ENCODE measurements at regions not wholly inside any gene's neighbourhood (a gene's known extent, or its start where the extent isn't known, plus 50 kb on each side); places are given as distances from the start of the nearest gene placed in this dataset.

GRCh38 chr11:70775386-70776075 is 377.2 kb downstream of the CTTN start:
- Mint-ChIP-seq H3K27ac (no peak overlapping the region), H3K36me3 (no peaks in the 10 kb centered on the region), H3K27me3 (no peaks in the 10 kb centered on the region), H3K4me3 (no peak overlapping the region), H3K9me3 (peaks cover 14% of the 10 kb centered on the region), H3K4me1 (no peaks in the 10 kb centered on the region)
- ATAC-seq = no peak

GRCh38 chr11:70776914-70777532 is 378.7 kb downstream of the CTTN start:
- no peak overlapping the region for H3K27ac Mint-ChIP-seq
- no peaks in the 10 kb centered on the region for H3K4me1 Mint-ChIP-seq

GRCh38 chr11:70778883-70779282 is 380.6 kb downstream of the CTTN start:
- H3K27me3 Mint-ChIP-seq = no peaks in the 10 kb centered on the region
- ATAC-seq = no peak
- H3K27ac Mint-ChIP-seq = no peak overlapping the region
- H3K4me3 Mint-ChIP-seq = no peak overlapping the region
- H3K4me1 Mint-ChIP-seq = no peaks in the 10 kb centered on the region
- no peaks in the 10 kb centered on the region for H3K36me3 Mint-ChIP-seq
- H3K9me3 Mint-ChIP-seq = peaks cover 13% of the 10 kb centered on the region

More at GRCh38 chr11:70776914-70777532, 378.7 kb downstream of the CTTN start:
- Mint-ChIP-seq H3K36me3 (no peaks in the 10 kb centered on the region), H3K9me3 (peaks cover 14% of the 10 kb centered on the region), H3K27me3 (no peaks in the 10 kb centered on the region), H3K4me3 (no peak overlapping the region)
- no peak for ATAC-seq

- no peaks in the 10 kb centered on the region for H3K36me3 Mint-ChIP-seq
- H3K4me1 Mint-ChIP-seq = no peaks in the 10 kb centered on the region
- ATAC-seq = no peak
- H3K9me3 Mint-ChIP-seq = peaks cover 10% of the 10 kb centered on the region
- no peaks in the 10 kb centered on the region for H3K27me3 Mint-ChIP-seq
- H3K4me3 Mint-ChIP-seq = no peak overlapping the region
- no peak overlapping the region for H3K27ac Mint-ChIP-seq
Observed at GRCh38 chr11:70779433-70780245, 381.3 kb downstream of the CTTN start.

- H3K27me3 Mint-ChIP-seq = peaks cover 3% of the 10 kb centered on the region
- ATAC-seq = no peak
- peaks cover 10% of the 10 kb centered on the region for H3K9me3 Mint-ChIP-seq
- H3K4me3 Mint-ChIP-seq = no peak overlapping the region
- no peak overlapping the region for H3K27ac Mint-ChIP-seq
- H3K36me3 Mint-ChIP-seq = no peaks in the 10 kb centered on the region
- no peaks in the 10 kb centered on the region for H3K4me1 Mint-ChIP-seq
Observed at GRCh38 chr11:70780246-70780535, 381.9 kb downstream of the CTTN start.

GRCh38 chr11:70782401-70782913 is 384.1 kb downstream of the CTTN start:
- no peak for ATAC-seq
- Mint-ChIP-seq H3K4me1 (no peaks in the 10 kb centered on the region), H3K27ac (no peak overlapping the region), H3K9me3 (no peaks in the 10 kb centered on the region), H3K27me3 (peaks cover 9% of the 10 kb centered on the region), H3K36me3 (no peaks in the 10 kb centered on the region), H3K4me3 (no peak overlapping the region)

GRCh38 chr11:70783356-70783755 is 385.0 kb downstream of the CTTN start:
- no peak overlapping the region for H3K4me3 Mint-ChIP-seq
- H3K36me3 Mint-ChIP-seq = no peaks in the 10 kb centered on the region
- H3K27me3 Mint-ChIP-seq = peaks cover 9% of the 10 kb centered on the region
- no peaks in the 10 kb centered on the region for H3K9me3 Mint-ChIP-seq
- no peak for ATAC-seq
- H3K4me1 Mint-ChIP-seq = no peaks in the 10 kb centered on the region
- no peak overlapping the region for H3K27ac Mint-ChIP-seq

- no peaks in the 10 kb centered on the region for H3K9me3 Mint-ChIP-seq
- H3K27ac Mint-ChIP-seq = no peak overlapping the region
- no peak overlapping the region for H3K4me3 Mint-ChIP-seq
- no peaks in the 10 kb centered on the region for H3K4me1 Mint-ChIP-seq
- no peak for ATAC-seq
- no peaks in the 10 kb centered on the region for H3K36me3 Mint-ChIP-seq
- peaks cover 9% of the 10 kb centered on the region for H3K27me3 Mint-ChIP-seq
Observed at GRCh38 chr11:70783821-70784220, 385.5 kb downstream of the CTTN start.

GRCh38 chr11:70785372-70785771 is 387.0 kb downstream of the CTTN start:
- ATAC-seq = no peak
- Mint-ChIP-seq H3K36me3 (no peaks in the 10 kb centered on the region), H3K27me3 (peaks cover 9% of the 10 kb centered on the region), H3K9me3 (no peaks in the 10 kb centered on the region), H3K4me1 (no peaks in the 10 kb centered on the region), H3K4me3 (no peak overlapping the region), H3K27ac (no peak overlapping the region)

GRCh38 chr11:70786021-70786665 is 387.8 kb downstream of the CTTN start:
- H3K4me1 Mint-ChIP-seq = no peaks in the 10 kb centered on the region
- H3K36me3 Mint-ChIP-seq = no peaks in the 10 kb centered on the region
- H3K27ac Mint-ChIP-seq = no peak overlapping the region
- H3K9me3 Mint-ChIP-seq = no peaks in the 10 kb centered on the region
- H3K27me3 Mint-ChIP-seq = peaks cover 9% of the 10 kb centered on the region
- no peak overlapping the region for H3K4me3 Mint-ChIP-seq
- no peak for ATAC-seq

GRCh38 chr11:70788248-70789022 is 390.1 kb downstream of the CTTN start:
- no peaks in the 10 kb centered on the region for H3K4me1 Mint-ChIP-seq

GRCh38 chr11:70790671-70791300 is 392.5 kb downstream of the CTTN start:
- Mint-ChIP-seq H3K36me3 (no peaks in the 10 kb centered on the region), H3K4me3 (no peak overlapping the region), H3K27ac (no peak overlapping the region), H3K27me3 (no peaks in the 10 kb centered on the region), H3K4me1 (no peaks in the 10 kb centered on the region), H3K9me3 (peaks cover 15% of the 10 kb centered on the region)
- no peak for ATAC-seq

More at GRCh38 chr11:70788248-70789022, 390.1 kb downstream of the CTTN start:
- Mint-ChIP-seq H3K36me3 (no peaks in the 10 kb centered on the region), H3K4me3 (no peak overlapping the region), H3K27ac (no peak overlapping the region), H3K9me3 (peaks cover 7% of the 10 kb centered on the region), H3K27me3 (peaks cover 9% of the 10 kb centered on the region)
- ATAC-seq = no peak

GRCh38 chr11:70796648-70797227 is 398.4 kb downstream of the CTTN start:
- Mint-ChIP-seq H3K9me3 (peaks cover 30% of the 10 kb centered on the region), H3K27ac (no peak overlapping the region), H3K4me1 (no peaks in the 10 kb centered on the region), H3K27me3 (no peaks in the 10 kb centered on the region), H3K36me3 (no peaks in the 10 kb centered on the region), H3K4me3 (no peak overlapping the region)
- ATAC-seq = no peak

- Mint-ChIP-seq H3K4me3 (no peak overlapping the region), H3K27me3 (peaks cover 2% of the 10 kb centered on the region), H3K9me3 (peaks cover 29% of the 10 kb centered on the region), H3K4me1 (no peaks in the 10 kb centered on the region), H3K27ac (no peak overlapping the region), H3K36me3 (no peaks in the 10 kb centered on the region)
- ATAC-seq = no peak
Observed at GRCh38 chr11:70798296-70798695, 400.0 kb downstream of the CTTN start.

All from stimulated activated memory B cell treated with anti-CD40 and anti-IgM and Interleukin-4, amounts not matched to agents 10 μg/mL and 1 μg/mL and 100 μg/mL, for 72 hours (primary cell).